ENCODE measurements at regions not wholly inside any gene's neighbourhood (a gene's known extent, or its start where the extent isn't known, plus 50 kb on each side); places are given as distances from the start of the nearest gene placed in this dataset.

GRCh38 chr20:17825960-17826843 lies 126.4 kb downstream of the BANF2 start (continued):
- TF ChIP-seq THAP9 (CRISPR knock-in tag; IDR thresholded peaks at IDR 0.05; ENCODE audit: borderline replicate concordance) (no peak), ZNF746 (CRISPR knock-in tag; IDR thresholded peaks at IDR 0.05) (no peak), KDM5B (CRISPR knock-in tag; IDR thresholded peaks at IDR 0.05; ENCODE audit: borderline replicate concordance) (peak; percentile 21; the same call in 1 of the 2 replicates), XRCC5 (optimal IDR thresholded peaks at IDR 0.05; ENCODE audit: low read length) (peak; percentile 18), SP2 (CRISPR knock-in tag; IDR thresholded peaks at IDR 0.05) (no peak), ARID3A (IDR thresholded peaks at IDR 0.05; ENCODE audit: low read depth, low read length) (no peak), RFXAP (CRISPR knock-in tag; IDR thresholded peaks at IDR 0.05; ENCODE audit: borderline replicate concordance) (no peak), REST (IDR thresholded peaks at IDR 0.05; ENCODE audit: borderline replicate concordance in 1 of 2, low read depth in 1 of 2, low read length in 2 of 2) (no peak)
- TF ChIP-seq, protein P1, sequence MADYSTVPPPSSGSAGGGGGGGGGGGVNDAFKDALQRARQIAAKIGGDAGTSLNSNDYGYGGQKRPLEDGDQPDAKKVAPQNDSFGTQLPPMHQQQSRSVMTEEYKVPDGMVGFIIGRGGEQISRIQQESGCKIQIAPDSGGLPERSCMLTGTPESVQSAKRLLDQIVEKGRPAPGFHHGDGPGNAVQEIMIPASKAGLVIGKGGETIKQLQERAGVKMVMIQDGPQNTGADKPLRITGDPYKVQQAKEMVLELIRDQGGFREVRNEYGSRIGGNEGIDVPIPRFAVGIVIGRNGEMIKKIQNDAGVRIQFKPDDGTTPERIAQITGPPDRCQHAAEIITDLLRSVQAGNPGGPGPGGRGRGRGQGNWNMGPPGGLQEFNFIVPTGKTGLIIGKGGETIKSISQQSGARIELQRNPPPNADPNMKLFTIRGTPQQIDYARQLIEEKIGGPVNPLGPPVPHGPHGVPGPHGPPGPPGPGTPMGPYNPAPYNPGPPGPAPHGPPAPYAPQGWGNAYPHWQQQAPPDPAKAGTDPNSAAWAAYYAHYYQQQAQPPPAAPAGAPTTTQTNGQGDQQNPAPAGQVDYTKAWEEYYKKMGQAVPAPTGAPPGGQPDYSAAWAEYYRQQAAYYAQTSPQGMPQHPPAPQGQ (CRISPR knock-in tag; IDR thresholded peaks at IDR 0.05; ENCODE audit: borderline replicate concordance) = no peak
- TF ChIP-seq, protein P2, sequence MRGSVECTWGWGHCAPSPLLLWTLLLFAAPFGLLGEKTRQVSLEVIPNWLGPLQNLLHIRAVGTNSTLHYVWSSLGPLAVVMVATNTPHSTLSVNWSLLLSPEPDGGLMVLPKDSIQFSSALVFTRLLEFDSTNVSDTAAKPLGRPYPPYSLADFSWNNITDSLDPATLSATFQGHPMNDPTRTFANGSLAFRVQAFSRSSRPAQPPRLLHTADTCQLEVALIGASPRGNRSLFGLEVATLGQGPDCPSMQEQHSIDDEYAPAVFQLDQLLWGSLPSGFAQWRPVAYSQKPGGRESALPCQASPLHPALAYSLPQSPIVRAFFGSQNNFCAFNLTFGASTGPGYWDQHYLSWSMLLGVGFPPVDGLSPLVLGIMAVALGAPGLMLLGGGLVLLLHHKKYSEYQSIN (CRISPR knock-in tag; IDR thresholded peaks at IDR 0.05; ENCODE audit: borderline replicate concordance) = no peak
- TF ChIP-seq, protein P3, sequence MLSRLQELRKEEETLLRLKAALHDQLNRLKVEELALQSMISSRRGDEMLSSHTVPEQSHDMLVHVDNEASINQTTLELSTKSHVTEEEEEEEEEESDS (CRISPR knock-in tag; IDR thresholded peaks at IDR 0.05; ENCODE audit: borderline replicate concordance) = 0 out of 2 replicates have a peak, but pooled peaks have one; percentile 55
- TF ChIP-seq, protein P4, sequence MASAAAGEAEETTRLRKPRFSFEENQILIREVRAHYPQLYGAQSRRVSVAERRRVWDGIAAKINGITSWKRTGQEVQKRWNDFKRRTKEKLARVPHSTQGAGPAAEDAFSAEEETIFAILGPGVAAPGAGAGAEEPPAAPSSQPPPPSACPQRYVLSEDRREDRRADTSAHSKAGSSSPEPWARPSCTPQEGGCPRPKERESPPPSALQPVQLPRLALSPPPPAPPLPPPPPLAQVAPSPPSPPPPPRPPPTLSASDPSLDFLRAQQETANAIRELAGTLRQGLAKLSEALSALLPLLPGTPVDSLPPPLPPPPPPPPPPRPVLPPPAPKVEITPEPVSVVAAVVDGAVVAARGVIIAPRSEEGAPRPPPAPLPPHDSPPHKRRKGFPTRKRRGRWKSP (CRISPR knock-in tag; IDR thresholded peaks at IDR 0.05) = no peak

Data from HepG2 (cell line).